HCT116 (cell line): ENCODE measurements at regions not wholly inside any gene's neighbourhood (a gene's known extent, or its start where the extent isn't known, plus 50 kb on each side); places are given as distances from the start of the nearest gene placed in this dataset.
"Not testable (repeated sequence)": the region's sequence is repeated elsewhere in the genome, so short reads cannot be mapped to it uniquely, and the experiment has no call there.

ENCODE experiments used
- ATAC-seq: fragments of 200-7000 bp; cut with Tn5 transposase; 2 replicates; pipeline ENCODE4 v1.9.1; 2020; ENCODE audit warnings: mild to moderate bottlenecking, moderate library complexity
- BruUV-seq: library from RNA; stranded (reverse); fragments of 400-500 nt; replicated peaks from 2 replicates; lab custom pipeline; 2021; lab: Mats Ljungman, UMichigan
- CTCF ChIA-PET: fragments of 300-600 bp; sonication (Branson Sonifier 250); formaldehyde crosslinking; loops from one replicate; lab custom pipeline; 2021; ENCODE audit warnings: antibody characterized with exemption; lab: Charles Lee
- POLR2A ChIA-PET: fragments of 300-600, 350-600 bp; sonication (Branson Sonifier 250); formaldehyde crosslinking; loops from one replicate; lab custom pipeline; 2021; ENCODE audit warnings: antibody characterized with exemption; lab: Charles Lee
- RAD21 ChIA-PET, 2 experiments: fragments of 300-600 bp; sonication (Branson Sonifier 250); formaldehyde crosslinking; loops; one replicate each; lab custom pipeline; 2023; ENCODE audit warnings: low total read pairs in 2 of 2; ENCODE audit not compliant: uncharacterized antibody in 2 of 2, unreplicated experiment in 2 of 2, low non-redundant PET in 1 of 2; lab: Charles Lee
- DNase-seq: peaks from one replicate; pipeline ENCODE4 v3.0.0-alpha.2; 2010; ENCODE audit warnings: low read depth, low spot score
- H2AFZ ChIP-seq: fragments of 200-600 bp; shearing (Covaris generic), sonication (generic); 2 replicates; pipeline ENCODE4 v1.6.1; 2017; ENCODE audit warnings: low read depth, mixed run types, mixed read lengths, antibody characterized with exemption, low read length; ENCODE audit not compliant: poor library complexity, severe bottlenecking
- H3K27ac ChIP-seq: 2 replicates; pipeline ENCODE4 v1.5.1; 2012; ENCODE audit warnings: low read depth, low read length
- H3K27me3 ChIP-seq: fragments of 200-600 bp; sonication (generic); 2 replicates; pipeline ENCODE4 v1.6.1; 2016; ENCODE audit warnings: mixed run types, low read length, mixed read lengths; ENCODE audit not compliant: insufficient read depth
- H3K36me3 ChIP-seq, 2 experiments: fragments of 200-500 bp in 1 of 2; fragments of 200-600 bp in 1 of 2; sonication (Bioruptor generic) in 1 of 2; sonication (generic) in 1 of 2; 2 replicates each; pipeline versions ENCODE4 v1.5.1 to v1.6.1; 2014 to 2016; ENCODE audit warnings: low read length in 2 of 2, inconsistent platforms in 1 of 2, mixed read lengths in 1 of 2, mixed run types in 1 of 2; ENCODE audit not compliant: insufficient read depth in 2 of 2, control insufficient read depth in 1 of 2
- H3K4me1 ChIP-seq, 2 experiments: fragments of 200-600 bp in 1 of 2; sonication (generic) in 1 of 2; 2 replicates each; pipeline versions ENCODE4 v1.5.1 to v1.6.1; 2012 to 2017; ENCODE audit warnings: low read length in 2 of 2, inconsistent platforms in 1 of 2, mild to moderate bottlenecking in 1 of 2, mixed read lengths in 1 of 2, mixed run types in 1 of 2, moderate library complexity in 1 of 2; ENCODE audit not compliant: insufficient read depth in 2 of 2, control insufficient read depth in 1 of 2
- H3K4me2 ChIP-seq: fragments of 200-600 bp; sonication (generic); 2 replicates; pipeline ENCODE4 v1.6.1; 2017; ENCODE audit warnings: mixed run types, low read length, mixed read lengths
- H3K4me3 ChIP-seq, 2 experiments: fragments of 200-600 bp in 1 of 2; sonication (generic) in 1 of 2; replicated peaks in 1 of 2; 2 replicates each; pipeline ENCODE4 v1.5.1; 2011 to 2016; ENCODE audit warnings: low read length in 2 of 2, control low read depth in 1 of 2, low read depth in 1 of 2, mild to moderate bottlenecking in 1 of 2, mixed read lengths in 1 of 2, mixed run types in 1 of 2
- H3K79me2 ChIP-seq: fragments of 200-600 bp; sonication (generic); 2 replicates; pipeline ENCODE4 v1.6.1; 2017; ENCODE audit warnings: mild to moderate bottlenecking, mixed run types, low read length, moderate library complexity, mixed read lengths; ENCODE audit not compliant: insufficient read depth
- H3K9ac ChIP-seq: fragments of 200-600 bp; sonication (generic); 2 replicates; pipeline ENCODE4 v1.6.1; 2016; ENCODE audit warnings: low read length, mixed read lengths
- H3K9me2 ChIP-seq: fragments of 200-600 bp; sonication (generic), shearing (Covaris generic); 2 replicates; pipeline ENCODE4 v1.6.1; 2017; ENCODE audit warnings: mixed run types, mild to moderate bottlenecking, moderate library complexity; ENCODE audit not compliant: insufficient read depth
- H3K9me3 ChIP-seq, 2 experiments: fragments of 200-500 bp in 1 of 2; fragments of 200-600 bp in 1 of 2; sonication (Bioruptor generic) in 1 of 2; sonication (generic) in 1 of 2; 2 replicates each; pipeline ENCODE4 v1.6.1; 2014 to 2017; ENCODE audit warnings: low read length in 2 of 2, mixed read lengths in 2 of 2, inconsistent platforms in 1 of 2, low read depth in 1 of 2, mild to moderate bottlenecking in 1 of 2, mixed run types in 1 of 2, moderate library complexity in 1 of 2; ENCODE audit not compliant: control insufficient read depth in 1 of 2, insufficient read depth in 1 of 2
- H4K20me1 ChIP-seq: fragments of 200-600 bp; sonication (generic), shearing (Covaris generic); 2 replicates; pipeline ENCODE4 v1.6.1; 2017; ENCODE audit warnings: mixed run types, mild to moderate bottlenecking, moderate library complexity; ENCODE audit not compliant: insufficient read depth
- CBX3 ChIP-seq: IDR thresholded peaks from 2 replicates; pipeline ENCODE4 v1.6.1; 2012; ENCODE audit warnings: low read depth
- JUND ChIP-seq: IDR thresholded peaks from 2 replicates; pipeline ENCODE4 v1.6.1; 2012
- SIN3A ChIP-seq: IDR thresholded peaks from 2 replicates; pipeline ENCODE4 v1.6.1; 2012; ENCODE audit warnings: low read depth
- ZFX ChIP-seq: fragments of 450-650 bp; IDR thresholded peaks from 2 replicates; pipeline ENCODE4 v1.6.1; 2017
- intact Hi-C: fragments of 100-400 bp; cut with micrococcal nuclease; formaldehyde crosslinking; loops from 2 replicates; pipeline ENCODE4 v1.10.0; 2022

DNA sequence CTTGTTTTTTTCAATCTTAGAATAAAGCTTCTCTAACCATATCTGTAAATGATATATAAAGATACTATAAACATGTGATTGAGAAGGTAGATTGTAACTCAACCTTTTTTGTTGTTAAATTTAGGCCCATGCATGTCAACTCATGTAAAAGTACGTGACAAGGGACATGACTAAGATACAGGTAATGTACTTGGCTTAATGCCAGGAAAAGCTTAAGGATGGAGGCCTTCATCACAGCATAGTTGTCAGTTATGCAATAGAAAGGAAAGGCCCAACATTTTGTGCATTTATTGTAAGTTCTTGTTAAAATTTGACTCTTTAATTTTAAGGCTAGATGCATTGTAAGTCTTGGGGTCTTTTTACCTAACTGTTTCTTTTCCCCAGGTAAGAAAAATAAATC is 305.1 kb downstream of the LTN1 start:
- no peak overlapping the region for H3K4me3 ChIP-seq
- H4K20me1 ChIP-seq = no peaks in the 10 kb centered on the region
- no peak overlapping the region for H2AFZ ChIP-seq
- H3K79me2 ChIP-seq = no peaks in the 10 kb centered on the region
- DNase-seq = no peak
- no peak overlapping the region for H3K9ac ChIP-seq
- TF ChIP-seq ZFX (no peak), CBX3 (no peak), SIN3A (no peak)
- no peaks in the 10 kb centered on the region for H3K27me3 ChIP-seq
- H3K9me2 ChIP-seq = no peaks in the 10 kb centered on the region
- ChIA-PET CTCF (no interaction called here), RAD21 (no interaction called here), POLR2A (no interaction called here)
- intact Hi-C loops = no loop called here
- no TSS peak for BruUV-seq
- H3K9me3 ChIP-seq = peaks cover 0 to 5% of the 10 kb centered on the region in 2 experiments; a peak in 1 of 4 replicates
- no peak overlapping the region for H3K4me2 ChIP-seq
- H3K27ac ChIP-seq = no peak overlapping the region
- H3K36me3 ChIP-seq = no peaks in the 10 kb centered on the region
- no peaks in the 10 kb centered on the region for H3K4me1 ChIP-seq
- no peak for ATAC-seq

DNA sequence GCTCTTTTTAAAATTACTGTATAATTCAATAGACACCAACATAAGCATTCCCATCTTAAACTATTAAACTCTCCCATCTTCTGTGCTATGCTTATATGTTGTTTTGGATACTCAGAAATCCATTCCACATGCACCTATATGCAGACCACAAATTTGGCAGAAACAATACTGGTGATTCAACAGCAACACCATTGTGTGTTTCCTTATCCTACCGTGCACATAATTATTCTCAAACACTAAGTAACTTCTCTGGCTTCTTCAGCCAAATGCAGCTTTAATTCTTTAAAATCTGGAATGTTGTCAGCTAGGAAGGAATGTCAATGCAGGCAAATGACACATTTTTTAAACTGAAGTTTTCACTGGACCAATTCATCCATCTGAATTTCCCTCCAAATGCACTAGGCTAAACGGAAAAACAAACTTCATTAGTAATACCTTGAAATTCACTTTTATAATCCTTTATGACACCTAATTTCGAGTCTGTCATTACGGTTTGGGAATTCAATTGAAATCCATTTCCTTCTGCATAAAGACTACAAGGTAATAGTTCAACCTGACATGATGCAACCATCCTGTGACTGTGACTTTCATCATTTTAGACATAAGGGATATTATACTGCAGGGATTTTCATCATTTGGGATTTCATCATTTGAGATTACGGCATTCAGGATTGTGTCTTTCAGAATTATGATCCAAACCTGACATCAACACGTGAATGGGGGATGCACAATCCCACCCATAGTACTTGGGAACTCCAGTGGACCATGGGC is 308.5 kb downstream of the LTN1 start:
- no TSS peak for BruUV-seq
- intact Hi-C loops = no loop called here
- ChIA-PET RAD21 (no interaction called here), POLR2A (no interaction called here), CTCF (no interaction called here)
- H3K9me3 ChIP-seq = peaks cover 0 to 5% of the 10 kb centered on the region in 2 experiments; a peak in 1 of 4 replicates
- H3K36me3 ChIP-seq = no peaks in the 10 kb centered on the region
- TF ChIP-seq JUND = no peak
- ATAC-seq (no peak), DNase-seq (no peak)
- H3K27me3 ChIP-seq = no peaks in the 10 kb centered on the region
- H2AFZ ChIP-seq = no peak overlapping the region
- H3K79me2 ChIP-seq = no peaks in the 10 kb centered on the region
- H3K4me1 ChIP-seq = no peaks in the 10 kb centered on the region
- H3K27ac ChIP-seq = no peak overlapping the region
- H3K4me2 ChIP-seq = no peak overlapping the region
- H3K9ac ChIP-seq = no peak overlapping the region
- no peak overlapping the region for H3K4me3 ChIP-seq
- no peaks in the 10 kb centered on the region for H3K9me2 ChIP-seq
- H4K20me1 ChIP-seq = no peaks in the 10 kb centered on the region

DNA sequence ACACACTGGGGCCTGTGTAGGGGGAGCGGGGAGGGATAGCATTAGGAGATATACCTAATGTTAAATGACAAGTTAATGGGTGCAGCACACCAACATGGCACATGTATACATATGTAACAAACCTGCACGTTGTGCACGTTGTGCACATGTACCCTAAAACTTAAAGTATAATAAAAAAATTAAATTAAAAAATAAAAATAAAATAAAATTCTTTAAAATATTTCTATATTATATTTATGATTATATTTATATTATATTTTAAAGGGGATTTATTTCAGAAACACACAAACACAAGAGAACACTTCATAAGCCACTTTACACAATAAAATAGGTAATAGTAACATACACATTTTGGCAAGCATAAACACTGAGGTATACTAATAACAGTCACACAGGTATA is 309.8 kb downstream of the LTN1 start:
- H4K20me1 ChIP-seq, RAD21 ChIA-PET, H3K4me2 ChIP-seq, H3K27me3 ChIP-seq, ATAC-seq, H3K4me3 ChIP-seq, H3K9me2 ChIP-seq, H2AFZ ChIP-seq, H3K36me3 ChIP-seq, CTCF ChIA-PET, H3K27ac ChIP-seq, H3K79me2 ChIP-seq, DNase-seq, BruUV-seq, H3K9ac ChIP-seq, H3K9me3 ChIP-seq, H3K4me1 ChIP-seq, POLR2A ChIA-PET, intact Hi-C loops: not testable (repeated sequence)

DNA sequence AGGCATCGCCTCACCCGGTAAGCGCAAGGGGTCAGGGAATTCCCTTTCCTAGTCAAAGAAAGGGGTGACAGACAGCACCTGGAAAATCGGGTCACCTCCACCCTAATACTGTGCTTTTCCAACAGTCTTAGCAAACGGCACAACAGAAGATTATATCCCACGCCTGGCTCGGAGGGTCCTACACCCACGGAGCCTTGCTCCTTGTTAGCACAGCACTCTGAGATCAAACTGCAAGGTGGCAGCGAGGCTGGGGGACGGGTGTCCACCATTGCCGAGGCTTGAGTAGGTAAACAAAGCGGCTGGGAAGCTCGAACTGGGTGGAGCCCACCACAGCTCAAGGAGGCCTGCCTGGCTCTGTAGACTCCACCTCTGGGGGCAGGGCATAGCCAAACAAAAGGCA is 315.6 kb downstream of the LTN1 start:
- POLR2A ChIA-PET, H4K20me1 ChIP-seq, RAD21 ChIA-PET, H3K27ac ChIP-seq, H3K27me3 ChIP-seq, H3K79me2 ChIP-seq, H3K9me3 ChIP-seq, DNase-seq, H3K9me2 ChIP-seq, H3K9ac ChIP-seq, H2AFZ ChIP-seq, H3K4me1 ChIP-seq, intact Hi-C loops, H3K4me2 ChIP-seq, ATAC-seq, H3K36me3 ChIP-seq, H3K4me3 ChIP-seq, BruUV-seq, CTCF ChIA-PET: not testable (repeated sequence)
